Neutrophil (primary cell): ENCODE measurements at regions not wholly inside any gene's neighbourhood (a gene's known extent, or its start where the extent isn't known, plus 50 kb on each side); places are given as distances from the start of the nearest gene placed in this dataset.

Experiments
- H3K27ac ChIP-seq: fragments of 200-600 bp; sonication (generic); 2 replicates; pipeline ENCODE4 v1.5.1; 2016; ENCODE audit warnings: mild to moderate bottlenecking, moderate library complexity
- H3K27me3 ChIP-seq: fragments of 200-600 bp; sonication (generic); 2 replicates; pipeline ENCODE4 v1.6.0; 2016; ENCODE audit warnings: mild to moderate bottlenecking
- H3K36me3 ChIP-seq: fragments of 200-600 bp; sonication (generic); 2 replicates; pipeline ENCODE4 v1.5.1; 2017
- H3K4me1 ChIP-seq, 2 experiments: fragments of 200-600 bp in 1 of 2; sonication (generic) in 1 of 2; 1 replicate in 1 of 2; 2 replicates in 1 of 2; pipeline versions ENCODE4 v1.5.1 to v1.6.1; 2013 to 2016; ENCODE audit warnings: low read depth in 1 of 2, low read length in 1 of 2, mild to moderate bottlenecking in 1 of 2, moderate library complexity in 1 of 2; ENCODE audit not compliant: control insufficient read depth in 1 of 2, insufficient read depth in 1 of 2
- H3K4me3 ChIP-seq, 2 experiments: fragments of 200-600 bp in 1 of 2; sonication (generic) in 1 of 2; 1 replicate in 1 of 2; 2 replicates in 1 of 2; pipeline ENCODE4 v1.5.1; 2013 to 2016; ENCODE audit warnings: low read depth in 1 of 2, low read length in 1 of 2, mild to moderate bottlenecking in 1 of 2, moderate library complexity in 1 of 2
- H3K9me3 ChIP-seq: fragments of 200-600 bp; sonication (generic); 2 replicates; pipeline ENCODE4 v1.5.1; 2016
- CTCF ChIP-seq: fragments of 200-600 bp; sonication (generic); IDR thresholded peaks from 2 replicates; pipeline ENCODE4 v1.5.1; 2016; ENCODE audit warnings: antibody characterized with exemption

GRCh38 chr1:47682786-47683350 lies 245.0 kb downstream of the FOXD2 start:
- Histone ChIP-seq H3K9me3 (no peaks in the 10 kb centered on the region), H3K36me3 (no peaks in the 10 kb centered on the region), H3K27me3 (peaks cover 2% of the 10 kb centered on the region), H3K4me1 (no peaks in the 10 kb centered on the region), H3K27ac (no peak overlapping the region), H3K4me3 (no peak overlapping the region)
- TF ChIP-seq CTCF = no peak

- no peaks in the 10 kb centered on the region for H3K9me3 ChIP-seq
- H3K36me3 ChIP-seq = no peaks in the 10 kb centered on the region
- no peak for TF ChIP-seq CTCF
- H3K4me1 ChIP-seq = no peaks in the 10 kb centered on the region
- peaks cover 7% of the 10 kb centered on the region for H3K27me3 ChIP-seq
- H3K4me3 ChIP-seq = no peak overlapping the region
- H3K27ac ChIP-seq = no peak overlapping the region
These were observed 245.6 kb downstream of the FOXD2 start for GRCh38 chr1:47683401-47683800.

GRCh38 chr1:47684518-47684917 lies 246.7 kb downstream of the FOXD2 start:
- no peak for TF ChIP-seq CTCF

GRCh38 chr1:47684964-47685762 lies 247.3 kb downstream of the FOXD2 start:
- no peak overlapping the region for H3K27ac ChIP-seq
- no peak for TF ChIP-seq CTCF

More at GRCh38 chr1:47684518-47684917, 246.7 kb downstream of the FOXD2 start:
- peaks cover 16% of the 10 kb centered on the region for H3K27me3 ChIP-seq
- no peaks in the 10 kb centered on the region for H3K4me1 ChIP-seq
- no peaks in the 10 kb centered on the region for H3K9me3 ChIP-seq
- H3K27ac ChIP-seq = no peak overlapping the region
- H3K36me3 ChIP-seq = no peaks in the 10 kb centered on the region
- H3K4me3 ChIP-seq = no peak overlapping the region

GRCh38 chr1:47685763-47686066 lies 247.9 kb downstream of the FOXD2 start:
- no peak overlapping the region for H3K4me3 ChIP-seq
- no peaks in the 10 kb centered on the region for H3K4me1 ChIP-seq
- TF ChIP-seq CTCF = no peak
- H3K36me3 ChIP-seq = no peaks in the 10 kb centered on the region
- no peak overlapping the region for H3K27ac ChIP-seq
- no peaks in the 10 kb centered on the region for H3K9me3 ChIP-seq
- peaks cover 23% of the 10 kb centered on the region for H3K27me3 ChIP-seq

More at GRCh38 chr1:47684964-47685762, 247.3 kb downstream of the FOXD2 start:
- Histone ChIP-seq H3K27me3 (peaks cover 22% of the 10 kb centered on the region), H3K36me3 (no peaks in the 10 kb centered on the region), H3K4me3 (no peak overlapping the region), H3K9me3 (no peaks in the 10 kb centered on the region), H3K4me1 (no peaks in the 10 kb centered on the region)
